ENCODE measurements at regions not wholly inside any gene's neighbourhood (a gene's known extent, or its start where the extent isn't known, plus 50 kb on each side); places are given as distances from the start of the nearest gene placed in this dataset.

GRCh38 chr7:94160719-94161435 lies 156.7 kb upstream of the BET1 start:
- intact Hi-C loops (cut with DNase I), result no loop called here
- H3K9me3 ChIP-seq, result no peaks in the 10 kb centered on the region
- DNase-seq (no peak), ATAC-seq (no peak)
- TF ChIP-seq POLR2A (IDR thresholded peaks at IDR 0.05) (no peak), CTCF (IDR thresholded peaks at IDR 0.05) (no peak)
- no peaks in the 10 kb centered on the region for H3K4me1 ChIP-seq
- WGBS, 2 donors, result 51 to 63% methylated on average over 3 of the region's 3 CpGs
- H3K36me3 ChIP-seq (replicated peaks in 1 of 2; ENCODE audit: insufficient read depth in 1 of 2, low read depth in 2 of 2), result no peaks in the 10 kb centered on the region
- no peaks in the 10 kb centered on the region for H3K27me3 ChIP-seq
- H3K4me3 ChIP-seq, result no peak overlapping the region
- no peak overlapping the region for H3K27ac ChIP-seq

GRCh38 chr7:94161476-94161875 lies 157.3 kb upstream of the BET1 start:
- H3K9me3 ChIP-seq, result no peaks in the 10 kb centered on the region
- intact Hi-C loops (cut with DNase I), result no loop called here
- no peaks in the 10 kb centered on the region for H3K4me1 ChIP-seq
- no peak overlapping the region for H3K27ac ChIP-seq
- DNase-seq (no peak), ATAC-seq (no peak)
- no peaks in the 10 kb centered on the region for H3K36me3 ChIP-seq (replicated peaks in 1 of 2; ENCODE audit: insufficient read depth in 1 of 2, low read depth in 2 of 2)
- WGBS, 2 donors, result 76 to 82% methylated on average over 6 of the region's 6 CpGs
- H3K4me3 ChIP-seq, result no peak overlapping the region
- H3K27me3 ChIP-seq, result no peaks in the 10 kb centered on the region
- TF ChIP-seq POLR2A (IDR thresholded peaks at IDR 0.05) (no peak), CTCF (IDR thresholded peaks at IDR 0.05) (no peak)

GRCh38 chr7:94169682-94170081 lies 165.5 kb upstream of the BET1 start:
- intact Hi-C loops (cut with DNase I), result no loop called here
- no peak overlapping the region for H3K4me3 ChIP-seq
- H3K27ac ChIP-seq, result no peak overlapping the region
- WGBS, 2 donors, result 85 to 94% methylated on average over 4 of the region's 4 CpGs
- no peak for DNase-seq
- no peaks in the 10 kb centered on the region for H3K27me3 ChIP-seq
- no peak for ATAC-seq
- H3K4me1 ChIP-seq, result no peaks in the 10 kb centered on the region
- H3K36me3 ChIP-seq (replicated peaks in 1 of 2; ENCODE audit: insufficient read depth in 1 of 2, low read depth in 2 of 2), result no peaks in the 10 kb centered on the region
- no peaks in the 10 kb centered on the region for H3K9me3 ChIP-seq
- no peak for TF ChIP-seq POLR2A (IDR thresholded peaks at IDR 0.05)
- TF ChIP-seq CTCF (IDR thresholded peaks at IDR 0.05), result no peak

GRCh38 chr7:94170836-94171235 lies 166.7 kb upstream of the BET1 start:
- Histone ChIP-seq H3K4me1 (no peaks in the 10 kb centered on the region), H3K36me3 (replicated peaks in 1 of 2; ENCODE audit: insufficient read depth in 1 of 2, low read depth in 2 of 2) (no peaks in the 10 kb centered on the region), H3K4me3 (no peak overlapping the region), H3K27ac (no peak overlapping the region), H3K27me3 (no peaks in the 10 kb centered on the region), H3K9me3 (no peaks in the 10 kb centered on the region)
- TF ChIP-seq CTCF (IDR thresholded peaks at IDR 0.05) (no peak), POLR2A (IDR thresholded peaks at IDR 0.05) (no peak)
- no peak for ATAC-seq
- no peak for DNase-seq
- intact Hi-C loops (cut with DNase I), result no loop called here

- Histone ChIP-seq H3K4me1 (no peaks in the 10 kb centered on the region), H3K9me3 (no peaks in the 10 kb centered on the region), H3K4me3 (no peak overlapping the region), H3K27me3 (no peaks in the 10 kb centered on the region), H3K36me3 (replicated peaks in 1 of 2; ENCODE audit: insufficient read depth in 1 of 2, low read depth in 2 of 2) (no peaks in the 10 kb centered on the region), H3K27ac (no peak overlapping the region)
- DNase-seq (no peak), ATAC-seq (no peak)
- WGBS, 2 donors, result 74 to 86% methylated on average over 2 of the region's 2 CpGs
- TF ChIP-seq CTCF (IDR thresholded peaks at IDR 0.05), result no peak
- TF ChIP-seq POLR2A (IDR thresholded peaks at IDR 0.05), result no peak
- intact Hi-C loops (cut with DNase I), result no loop called here
Observed at GRCh38 chr7:94173436-94173835, 169.3 kb upstream of the BET1 start.
